B cell (primary cell): ENCODE measurements at regions not wholly inside any gene's neighbourhood (a gene's known extent, or its start where the extent isn't known, plus 50 kb on each side); places are given as distances from the start of the nearest gene placed in this dataset.

Experiments used
- ATAC-seq: fragments of 200-7000 bp; cut with Tn5 transposase; one replicate; pipeline ENCODE4 v1.10.0; 2021; ENCODE audit warnings: low read depth, mild to moderate bottlenecking, moderate number of reproducible peaks, moderate library complexity
- CTCF ChIA-PET: fragments of 350-600 bp; sonication (Branson Sonifier 250); formaldehyde crosslinking; loops from one replicate; lab custom pipeline; 2021; ENCODE audit warnings: antibody characterized with exemption, inconsistent platforms; lab: Charles Lee
- POLR2A ChIA-PET: fragments of 350-600 bp; sonication (Branson Sonifier 250); formaldehyde crosslinking; loops from one replicate; lab custom pipeline; 2021; ENCODE audit warnings: antibody characterized with exemption; lab: Charles Lee
- DNase-seq: peaks from one replicate; pipeline ENCODE4 v3.0.0; 2013
- H2AFZ ChIP-seq: 2 replicates; pipeline ENCODE4 v1.6.1; 2012; ENCODE audit warnings: mild to moderate bottlenecking, low read depth, low read length; ENCODE audit not compliant: insufficient read depth, poor library complexity, severe bottlenecking
- H3K27ac ChIP-seq, 2 donors: 1 replicate in 1 of 2; 2 replicates in 1 of 2; pipeline ENCODE4 v1.5.1; 2012 to 2013; ENCODE audit warnings: low read length in 2 of 2, mild to moderate bottlenecking in 2 of 2, moderate library complexity in 1 of 2
- H3K27me3 ChIP-seq, 4 experiments: fragments of 200-600 bp in 1 of 4; sonication (generic) in 1 of 4; replicated peaks in 1 of 4; 1 replicate in 2 of 4; 2 replicates in 2 of 4; pipeline versions ENCODE4 v1.6.1 to v1.7.0; 2013 to 2016; ENCODE audit warnings: low read length in 3 of 4, mild to moderate bottlenecking in 2 of 4, mixed read lengths in 1 of 4, moderate library complexity in 1 of 4; ENCODE audit not compliant: insufficient read depth in 4 of 4, control insufficient read depth in 3 of 4; ENCODE audit errors: control extremely low read depth in 1 of 4
- H3K36me3 ChIP-seq, 2 experiments: replicated peaks in 1 of 2; 1 replicate in 1 of 2; 2 replicates in 1 of 2; pipeline versions ENCODE4 v1.6.1 to v1.7.1; 2013; ENCODE audit warnings: low read length in 1 of 2; ENCODE audit not compliant: insufficient read depth in 2 of 2, control insufficient read depth in 1 of 2; ENCODE audit errors: control extremely low read depth in 1 of 2, extremely low read depth in 1 of 2
- H3K4me1 ChIP-seq, 2 donors: fragments of 200-600 bp in 1 of 2; sonication (generic) in 1 of 2; 1 replicate in 1 of 2; 2 replicates in 1 of 2; pipeline versions ENCODE4 v1.5.1 to v1.6.1; 2013 to 2017; ENCODE audit warnings: low read length in 2 of 2; ENCODE audit not compliant: control insufficient read depth in 2 of 2, insufficient read depth in 2 of 2
- H3K4me2 ChIP-seq: replicated peaks from 2 replicates; pipeline ENCODE3; 2012; ENCODE audit warnings: mild to moderate bottlenecking, low read depth, low read length; ENCODE audit not compliant: poor library complexity, severe bottlenecking
- H3K4me3 ChIP-seq, 5 experiments: fragments of 200-600 bp in 1 of 5; sonication (generic) in 1 of 5; 1 replicate in 3 of 5; 2 replicates in 2 of 5; pipeline versions ENCODE4 v1.5.1 to v1.7.0; 2011 to 2016; ENCODE audit warnings: low read length in 4 of 5, mild to moderate bottlenecking in 4 of 5, low read depth in 2 of 5, control low read depth in 1 of 5, moderate library complexity in 1 of 5; ENCODE audit not compliant: insufficient read depth in 1 of 5; ENCODE audit errors: control extremely low read depth in 1 of 5, extremely low read depth in 1 of 5
- H3K79me2 ChIP-seq: fragments of 200-600 bp; sonication (generic); one replicate; pipeline ENCODE4 v1.6.0; 2016; ENCODE audit warnings: low read length; ENCODE audit not compliant: control insufficient read depth, insufficient read depth
- H3K9ac ChIP-seq: fragments of 200-600 bp; sonication (generic); 2 replicates; pipeline ENCODE4 v1.6.1; 2017; ENCODE audit warnings: mild to moderate bottlenecking, low read length, moderate library complexity
- H3K9me3 ChIP-seq, 3 donors: one replicate each; pipeline versions ENCODE4 v1.6.1 to v1.7.1; 2013; ENCODE audit warnings: low read length in 2 of 3; ENCODE audit not compliant: control insufficient read depth in 2 of 3, insufficient read depth in 1 of 3; ENCODE audit errors: control extremely low read depth in 1 of 3
- H4K20me1 ChIP-seq: 2 replicates; pipeline ENCODE4 v1.6.0; 2012; ENCODE audit warnings: mild to moderate bottlenecking, low read length; ENCODE audit not compliant: insufficient read depth, control insufficient read depth, poor library complexity, severe bottlenecking
- H3K27ac Mint-ChIP-seq: one replicate; pipeline ENCODE4 v1.8.0; 2021; ENCODE audit warnings: mixed read lengths
- H3K27me3 Mint-ChIP-seq: one replicate; pipeline ENCODE4 v1.8.0; 2021; ENCODE audit warnings: mixed read lengths
- H3K4me1 Mint-ChIP-seq: one replicate; pipeline ENCODE4 v1.8.0; 2021; ENCODE audit warnings: mixed read lengths
- H3K4me3 Mint-ChIP-seq: one replicate; pipeline ENCODE4 v1.8.0; 2021; ENCODE audit warnings: mixed read lengths
- H3K9me3 Mint-ChIP-seq: one replicate; pipeline ENCODE4 v1.8.0; 2022; ENCODE audit warnings: mixed read lengths; ENCODE audit not compliant: insufficient read depth
- EZH2 ChIP-seq: IDR thresholded peaks from 2 replicates; pipeline ENCODE4 v1.6.1; 2012; ENCODE audit warnings: borderline replicate concordance, low read depth, mild to moderate bottlenecking, moderate library complexity, low read length; ENCODE audit not compliant: insufficient read depth, poor library complexity, severe bottlenecking
- WGBS: methylation state at CpG from one replicate; pipeline ENCODE4 v1.1.5; 2013; ENCODE audit warnings: missing lambda C conversion rate; ENCODE audit not compliant: insufficient coverage; 5-methylcytosine and 5-hydroxymethylcytosine counted together
- intact Hi-C: fragments of 100-400 bp; cut with micrococcal nuclease; formaldehyde crosslinking; loops from one replicate; pipeline ENCODE4 v1.10.0; 2022
- TF ChIP-seq, protein P1 (sequence below): fragments of 200-600 bp; IDR thresholded peaks from one replicate; pipeline ENCODE4 v1.8.0; 2022; ENCODE audit warnings: antibody characterized with exemption, mild to moderate bottlenecking

DNA sequence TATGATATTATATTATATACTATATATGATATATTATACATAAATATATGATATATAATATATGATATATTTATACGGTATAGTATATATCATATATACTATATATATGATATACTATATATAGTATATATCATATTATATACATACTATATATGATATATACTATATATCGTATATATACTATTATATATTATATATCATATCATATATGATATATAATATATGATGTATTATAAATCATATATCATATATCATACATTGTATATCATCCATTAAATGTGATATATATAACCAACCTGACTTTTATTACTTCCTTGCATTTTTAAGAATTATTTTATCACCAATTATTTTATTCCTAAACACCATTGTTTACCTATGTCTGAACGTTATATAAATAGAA lies 146.6 kb upstream of the PRSS16 start:
- DNase-seq (no peak), ATAC-seq (no peak)
- H3K9ac ChIP-seq = no peak overlapping the region
- peaks cover 0 to 13% (median under 1%) of the 10 kb centered on the region in 3 donors for H3K9me3 ChIP-seq
- Mint-ChIP-seq H3K9me3 (no peaks in the 10 kb centered on the region), H3K4me1 (peaks cover 13% of the 10 kb centered on the region), H3K27me3 (peaks cover 35% of the 10 kb centered on the region), H3K27ac (no peak overlapping the region), H3K4me3 (no peak overlapping the region)
- WGBS = no CpG with 5 or more reads among the region's 3 CpGs
- intact Hi-C loops = no loop called here
- H3K27ac ChIP-seq = no peak overlapping the region
- TF ChIP-seq EZH2 = no peak
- TF ChIP-seq, protein P1, sequence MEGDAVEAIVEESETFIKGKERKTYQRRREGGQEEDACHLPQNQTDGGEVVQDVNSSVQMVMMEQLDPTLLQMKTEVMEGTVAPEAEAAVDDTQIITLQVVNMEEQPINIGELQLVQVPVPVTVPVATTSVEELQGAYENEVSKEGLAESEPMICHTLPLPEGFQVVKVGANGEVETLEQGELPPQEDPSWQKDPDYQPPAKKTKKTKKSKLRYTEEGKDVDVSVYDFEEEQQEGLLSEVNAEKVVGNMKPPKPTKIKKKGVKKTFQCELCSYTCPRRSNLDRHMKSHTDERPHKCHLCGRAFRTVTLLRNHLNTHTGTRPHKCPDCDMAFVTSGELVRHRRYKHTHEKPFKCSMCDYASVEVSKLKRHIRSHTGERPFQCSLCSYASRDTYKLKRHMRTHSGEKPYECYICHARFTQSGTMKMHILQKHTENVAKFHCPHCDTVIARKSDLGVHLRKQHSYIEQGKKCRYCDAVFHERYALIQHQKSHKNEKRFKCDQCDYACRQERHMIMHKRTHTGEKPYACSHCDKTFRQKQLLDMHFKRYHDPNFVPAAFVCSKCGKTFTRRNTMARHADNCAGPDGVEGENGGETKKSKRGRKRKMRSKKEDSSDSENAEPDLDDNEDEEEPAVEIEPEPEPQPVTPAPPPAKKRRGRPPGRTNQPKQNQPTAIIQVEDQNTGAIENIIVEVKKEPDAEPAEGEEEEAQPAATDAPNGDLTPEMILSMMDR = no peak
- POLR2A ChIA-PET = no interaction called here
- no peak overlapping the region for H2AFZ ChIP-seq
- H3K4me2 ChIP-seq = no peak overlapping the region
- peaks cover 0 to 26% (median 18%) of the 10 kb centered on the region in 4 experiments for H3K27me3 ChIP-seq
- H3K79me2 ChIP-seq = no peaks in the 10 kb centered on the region
- peaks cover 11 to 12% of the 10 kb centered on the region in 2 donors for H3K4me1 ChIP-seq
- CTCF ChIA-PET = no interaction called here
- no peaks in the 10 kb centered on the region for H3K36me3 ChIP-seq
- no peaks in the 10 kb centered on the region for H4K20me1 ChIP-seq
- H3K4me3 ChIP-seq = no peak overlapping the region

DNA sequence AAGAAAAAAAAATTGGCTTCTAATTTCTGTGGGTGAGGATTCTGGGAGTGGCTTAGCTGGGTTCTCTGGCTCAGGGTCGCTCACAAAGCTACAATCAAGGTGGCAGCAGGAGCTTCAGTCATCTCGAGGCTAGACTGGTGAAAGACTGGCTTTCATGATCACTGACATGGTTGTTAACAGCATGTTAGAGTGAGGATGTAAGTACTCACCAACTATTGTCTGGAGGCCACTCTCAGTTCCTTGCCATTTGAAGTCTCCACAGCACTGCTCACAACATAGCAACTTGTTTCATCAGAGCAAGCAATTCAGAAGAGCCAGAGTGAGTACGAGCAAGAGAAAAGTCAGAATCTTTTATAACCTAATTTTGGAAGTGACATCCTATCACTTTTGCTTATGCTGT lies 145.7 kb upstream of the PRSS16 start:
- Histone ChIP-seq H3K4me2 (no peak overlapping the region), H3K4me1 (peaks cover 5 to 7% of the 10 kb centered on the region in 2 donors), H3K9me3 (peaks cover 0 to 10% (median 0%) of the 10 kb centered on the region in 3 donors), H3K27ac (no peak overlapping the region), H3K27me3 (peaks cover 0 to 17% (median 10%) of the 10 kb centered on the region in 4 experiments), H3K79me2 (no peaks in the 10 kb centered on the region), H4K20me1 (no peaks in the 10 kb centered on the region), H2AFZ (no peak overlapping the region), H3K9ac (no peak overlapping the region), H3K4me3 (no peak overlapping the region), H3K36me3 (no peaks in the 10 kb centered on the region)
- no peak for DNase-seq
- Mint-ChIP-seq H3K27me3 (peaks cover 32% of the 10 kb centered on the region), H3K9me3 (no peaks in the 10 kb centered on the region), H3K4me3 (no peak overlapping the region), H3K4me1 (peaks cover 7% of the 10 kb centered on the region), H3K27ac (no peak overlapping the region)
- CTCF ChIA-PET = no interaction called here
- intact Hi-C loops = no loop called here
- POLR2A ChIA-PET = no interaction called here
- TF ChIP-seq EZH2 = no peak
- TF ChIP-seq, protein P1 = no peak
- no peak for ATAC-seq
- WGBS = 40% methylated on average over 2 of the region's 3 CpGs
